BLaER1 treated with 17β-estradiol and CSF1 and Interleukin-3, amounts not matched to agents 10 nM and 100 nM (cell line): ENCODE measurements at regions not wholly inside any gene's neighbourhood (a gene's known extent, or its start where the extent isn't known, plus 50 kb on each side); places are given as distances from the start of the nearest gene placed in this dataset.
A peak's percentile ranks its signal among the peaks of the same experiment; 100 is the strongest.

Experiments used
- H3K27ac ChIP-seq, 11 experiments: shearing (Covaris generic); formaldehyde crosslinking; 2 replicates each; pipeline ENCODE4 v1.8.1; 2022
- H3K27me3 ChIP-seq, 11 experiments: shearing (Covaris generic); formaldehyde crosslinking; 2 replicates each; pipeline ENCODE4 v1.8.1; 2022
- H3K36me3 ChIP-seq, 11 experiments: shearing (Covaris generic); formaldehyde crosslinking; 2 replicates each; pipeline ENCODE4 v1.8.1; 2022
- H3K4me1 ChIP-seq, 10 experiments: shearing (Covaris generic); formaldehyde crosslinking; 2 replicates each; pipeline ENCODE4 v1.8.1; 2022
- H3K4me2 ChIP-seq, 11 experiments: shearing (Covaris generic); formaldehyde crosslinking; 2 replicates each; pipeline ENCODE4 v1.8.1; 2022
- H3K4me3 ChIP-seq, 10 experiments: shearing (Covaris generic); formaldehyde crosslinking; 2 replicates each; pipeline ENCODE4 v1.8.1; 2022
- H3K9ac ChIP-seq, 11 experiments: shearing (Covaris generic); formaldehyde crosslinking; 2 replicates each; pipeline ENCODE4 v1.8.1; 2022
- H3K9me3 ChIP-seq, 11 experiments: shearing (Covaris generic); formaldehyde crosslinking; replicated peaks in 1 of 11; 2 replicates each; pipeline ENCODE4 v1.8.1; 2022
- H4K20me1 ChIP-seq, 11 experiments: shearing (Covaris generic); formaldehyde crosslinking; 2 replicates each; pipeline ENCODE4 v1.8.1; 2022
- Cebpa-rat ChIP-seq, 11 experiments: shearing (Covaris generic); IDR thresholded peaks; 2 replicates each; pipeline ENCODE4 v1.8.1; 2022

GRCh38 chr2:157087373-157088002 is 170.0 kb upstream of the GALNT5 start:
- no peaks in the 10 kb centered on the region for H3K36me3 ChIP-seq
- no peak for TF ChIP-seq Cebpa-rat (IDR thresholded peaks at IDR 0.05)
- no peak overlapping the region for H3K4me2 ChIP-seq
- H3K4me3 ChIP-seq: no peak overlapping the region
- no peak overlapping the region for H3K9ac ChIP-seq
- H4K20me1 ChIP-seq: no peaks in the 10 kb centered on the region
- H3K4me1 ChIP-seq: no peaks in the 10 kb centered on the region
- no peaks in the 10 kb centered on the region for H3K27me3 ChIP-seq
- no peaks in the 10 kb centered on the region for H3K9me3 ChIP-seq
- no peak overlapping the region for H3K27ac ChIP-seq

GRCh38 chr2:157093666-157094065 is 163.8 kb upstream of the GALNT5 start:
- no peak for TF ChIP-seq Cebpa-rat (IDR thresholded peaks at IDR 0.05)

GRCh38 chr2:157105372-157105771 is 152.1 kb upstream of the GALNT5 start:
- Histone ChIP-seq H4K20me1 (no peaks in the 10 kb centered on the region), H3K27me3 (no peaks in the 10 kb centered on the region), H3K36me3 (no peaks in the 10 kb centered on the region), H3K9me3 (peaks cover 0 to 15% (median 9%) of the 10 kb centered on the region in 11 experiments; a peak in 10 of 22 replicates), H3K4me3 (no peak overlapping the region), H3K27ac (no peak overlapping the region), H3K4me1 (peaks cover 0 to 16% (median 14%) of the 10 kb centered on the region in 10 experiments; a peak in 17 of 20 replicates), H3K4me2 (no peak overlapping the region), H3K9ac (no peak overlapping the region)
- TF ChIP-seq Cebpa-rat (IDR thresholded peaks at IDR 0.05): peak in 2 of 11 experiments; percentile 41 to 58; a peak in 2 of 22 replicates

More at GRCh38 chr2:157093666-157094065, 163.8 kb upstream of the GALNT5 start:
- no peak overlapping the region for H3K27ac ChIP-seq
- H3K36me3 ChIP-seq: no peaks in the 10 kb centered on the region
- H4K20me1 ChIP-seq: no peaks in the 10 kb centered on the region
- 0 out of 22 replicates have a peak, but pooled peaks cover 0 to 8% (median 0%) of the 10 kb centered on the region in 11 experiments for H3K9me3 ChIP-seq
- no peaks in the 10 kb centered on the region for H3K4me1 ChIP-seq
- no peak overlapping the region for H3K4me2 ChIP-seq
- H3K4me3 ChIP-seq: no peak overlapping the region
- H3K9ac ChIP-seq: no peak overlapping the region
- no peaks in the 10 kb centered on the region for H3K27me3 ChIP-seq

GRCh38 chr2:157106950-157107349 is 150.6 kb upstream of the GALNT5 start:
- peak overlapping the region in 10 of 11 experiments; percentile 26 to 69 (median 58); a peak in 18 of 22 replicates for H3K4me2 ChIP-seq
- H3K27ac ChIP-seq: 0 out of 22 replicates have a peak overlapping the region, but pooled peaks of 1 of the 11 experiments have one; percentile 6
- peaks cover 0 to 16% (median 14%) of the 10 kb centered on the region in 10 experiments; a peak in 17 of 20 replicates for H3K4me1 ChIP-seq
- peaks cover 0 to 20% (median 9%) of the 10 kb centered on the region in 11 experiments; a peak in 11 of 22 replicates for H3K9me3 ChIP-seq
- no peak for TF ChIP-seq Cebpa-rat (IDR thresholded peaks at IDR 0.05)
- no peak overlapping the region for H3K9ac ChIP-seq
- H4K20me1 ChIP-seq: no peaks in the 10 kb centered on the region
- H3K36me3 ChIP-seq: no peaks in the 10 kb centered on the region
- no peaks in the 10 kb centered on the region for H3K27me3 ChIP-seq
- no peak overlapping the region for H3K4me3 ChIP-seq

GRCh38 chr2:157107460-157107859 is 150.0 kb upstream of the GALNT5 start:
- no peak overlapping the region for H3K9ac ChIP-seq
- no peak for TF ChIP-seq Cebpa-rat (IDR thresholded peaks at IDR 0.05)
- H3K27me3 ChIP-seq: no peaks in the 10 kb centered on the region
- H4K20me1 ChIP-seq: no peaks in the 10 kb centered on the region
- peaks cover 0 to 16% (median 14%) of the 10 kb centered on the region in 10 experiments; a peak in 17 of 20 replicates for H3K4me1 ChIP-seq
- peaks cover 0 to 22% (median 9%) of the 10 kb centered on the region in 11 experiments; a peak in 11 of 22 replicates for H3K9me3 ChIP-seq
- H3K4me2 ChIP-seq: peak overlapping the region; percentile 9 to 69 (median 58); a peak in 18 of 22 replicates
- H3K27ac ChIP-seq: peak overlapping the region in 1 of 11 experiments; percentile 6; a peak in 1 of 22 replicates
- no peak overlapping the region for H3K4me3 ChIP-seq
- H3K36me3 ChIP-seq: no peaks in the 10 kb centered on the region

- H3K36me3 ChIP-seq: no peaks in the 10 kb centered on the region
- peaks cover 0 to 22% (median 9%) of the 10 kb centered on the region in 11 experiments; a peak in 11 of 22 replicates for H3K9me3 ChIP-seq
- no peak overlapping the region for H3K27ac ChIP-seq
- H3K4me1 ChIP-seq: peaks cover 0 to 16% (median 14%) of the 10 kb centered on the region in 10 experiments; a peak in 17 of 20 replicates
- no peak overlapping the region for H3K9ac ChIP-seq
- TF ChIP-seq Cebpa-rat (IDR thresholded peaks at IDR 0.05): no peak
- peak overlapping the region; percentile 9 to 69 (median 58); a peak in 18 of 22 replicates for H3K4me2 ChIP-seq
- H3K27me3 ChIP-seq: no peaks in the 10 kb centered on the region
- H3K4me3 ChIP-seq: no peak overlapping the region
- no peaks in the 10 kb centered on the region for H4K20me1 ChIP-seq
These were observed 149.6 kb upstream of the GALNT5 start for GRCh38 chr2:157107877-157108276.

GRCh38 chr2:157122776-157123175 is 134.7 kb upstream of the GALNT5 start:
- H3K27ac ChIP-seq: no peak overlapping the region
- H3K9me3 ChIP-seq: no peaks in the 10 kb centered on the region
- TF ChIP-seq Cebpa-rat (IDR thresholded peaks at IDR 0.05): no peak
- H3K36me3 ChIP-seq: no peaks in the 10 kb centered on the region
- no peaks in the 10 kb centered on the region for H4K20me1 ChIP-seq
- H3K4me2 ChIP-seq: no peak overlapping the region
- H3K4me3 ChIP-seq: no peak overlapping the region
- no peak overlapping the region for H3K9ac ChIP-seq
- no peaks in the 10 kb centered on the region for H3K4me1 ChIP-seq
- no peaks in the 10 kb centered on the region for H3K27me3 ChIP-seq

GRCh38 chr2:157124731-157125130 is 132.8 kb upstream of the GALNT5 start:
- H3K4me3 ChIP-seq: no peak overlapping the region
- no peak overlapping the region for H3K9ac ChIP-seq
- no peak overlapping the region for H3K27ac ChIP-seq
- H4K20me1 ChIP-seq: no peaks in the 10 kb centered on the region
- no peaks in the 10 kb centered on the region for H3K9me3 ChIP-seq
- no peaks in the 10 kb centered on the region for H3K27me3 ChIP-seq
- H3K4me1 ChIP-seq: no peaks in the 10 kb centered on the region
- H3K36me3 ChIP-seq: no peaks in the 10 kb centered on the region
- TF ChIP-seq Cebpa-rat (IDR thresholded peaks at IDR 0.05): no peak
- no peak overlapping the region for H3K4me2 ChIP-seq

- Histone ChIP-seq H3K27ac (no peak overlapping the region), H3K9me3 (no peaks in the 10 kb centered on the region), H3K4me1 (no peaks in the 10 kb centered on the region), H3K27me3 (no peaks in the 10 kb centered on the region), H4K20me1 (no peaks in the 10 kb centered on the region), H3K4me2 (no peak overlapping the region), H3K9ac (no peak overlapping the region), H3K36me3 (no peaks in the 10 kb centered on the region), H3K4me3 (no peak overlapping the region)
- TF ChIP-seq Cebpa-rat (IDR thresholded peaks at IDR 0.05): 0 out of 22 replicates have a peak, but pooled peaks of 1 of the 11 experiments have one; percentile 23
These were observed 131.8 kb upstream of the GALNT5 start for GRCh38 chr2:157125685-157126084.
